ENCODE measurements at regions not wholly inside any gene's neighbourhood (a gene's known extent, or its start where the extent isn't known, plus 50 kb on each side); places are given as distances from the start of the nearest gene placed in this dataset.

DNA sequence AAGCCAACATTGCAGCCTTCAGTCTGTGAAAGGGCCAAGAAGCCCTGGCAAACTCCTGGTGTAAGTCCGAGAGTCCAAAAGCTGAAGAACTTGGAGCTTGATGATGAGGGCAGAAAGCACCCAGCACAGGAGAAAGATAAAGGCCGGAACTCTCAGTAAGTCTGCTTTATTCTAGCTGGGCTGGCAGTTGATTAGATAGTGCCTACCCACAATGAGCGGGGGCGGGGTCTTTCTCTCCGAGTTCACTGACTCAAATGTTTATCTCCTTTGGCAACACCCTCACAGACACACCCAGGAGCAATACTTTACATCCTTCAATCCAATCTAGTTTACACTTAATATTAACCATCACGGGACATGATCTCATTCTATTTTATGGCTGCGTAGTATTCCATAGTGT is 1317.1 kb downstream of the SLITRK1 start:
- no peak overlapping the region for H3K4me3 ChIP-seq (ENCODE audit: low read depth, low read length)
- TF ChIP-seq, protein P1, sequence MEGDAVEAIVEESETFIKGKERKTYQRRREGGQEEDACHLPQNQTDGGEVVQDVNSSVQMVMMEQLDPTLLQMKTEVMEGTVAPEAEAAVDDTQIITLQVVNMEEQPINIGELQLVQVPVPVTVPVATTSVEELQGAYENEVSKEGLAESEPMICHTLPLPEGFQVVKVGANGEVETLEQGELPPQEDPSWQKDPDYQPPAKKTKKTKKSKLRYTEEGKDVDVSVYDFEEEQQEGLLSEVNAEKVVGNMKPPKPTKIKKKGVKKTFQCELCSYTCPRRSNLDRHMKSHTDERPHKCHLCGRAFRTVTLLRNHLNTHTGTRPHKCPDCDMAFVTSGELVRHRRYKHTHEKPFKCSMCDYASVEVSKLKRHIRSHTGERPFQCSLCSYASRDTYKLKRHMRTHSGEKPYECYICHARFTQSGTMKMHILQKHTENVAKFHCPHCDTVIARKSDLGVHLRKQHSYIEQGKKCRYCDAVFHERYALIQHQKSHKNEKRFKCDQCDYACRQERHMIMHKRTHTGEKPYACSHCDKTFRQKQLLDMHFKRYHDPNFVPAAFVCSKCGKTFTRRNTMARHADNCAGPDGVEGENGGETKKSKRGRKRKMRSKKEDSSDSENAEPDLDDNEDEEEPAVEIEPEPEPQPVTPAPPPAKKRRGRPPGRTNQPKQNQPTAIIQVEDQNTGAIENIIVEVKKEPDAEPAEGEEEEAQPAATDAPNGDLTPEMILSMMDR (IDR thresholded peaks at IDR 0.05; ENCODE audit: low read depth, low read length): no peak

DNA sequence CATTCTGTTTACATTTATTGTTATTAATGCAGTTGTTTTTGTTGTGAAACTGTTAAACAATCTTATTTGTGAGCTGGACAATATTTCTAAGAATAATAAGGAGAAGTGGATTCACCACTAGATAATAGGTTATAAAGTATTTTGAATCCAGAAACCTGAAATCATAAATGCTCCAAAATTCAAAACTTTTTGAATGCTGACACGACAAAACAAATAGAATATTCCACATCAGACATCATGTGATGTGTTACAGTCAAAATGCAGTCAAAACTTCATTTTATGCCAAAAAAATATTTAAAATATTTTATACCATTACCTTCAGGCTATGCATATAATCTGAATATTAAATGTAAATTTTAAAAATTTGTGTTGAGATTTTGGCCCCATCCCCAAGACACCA is 1321.4 kb downstream of the SLITRK1 start:
- no peak overlapping the region for H3K4me3 ChIP-seq (ENCODE audit: low read depth, low read length)
- TF ChIP-seq, protein P1 (IDR thresholded peaks at IDR 0.05; ENCODE audit: low read depth, low read length): no peak

DNA sequence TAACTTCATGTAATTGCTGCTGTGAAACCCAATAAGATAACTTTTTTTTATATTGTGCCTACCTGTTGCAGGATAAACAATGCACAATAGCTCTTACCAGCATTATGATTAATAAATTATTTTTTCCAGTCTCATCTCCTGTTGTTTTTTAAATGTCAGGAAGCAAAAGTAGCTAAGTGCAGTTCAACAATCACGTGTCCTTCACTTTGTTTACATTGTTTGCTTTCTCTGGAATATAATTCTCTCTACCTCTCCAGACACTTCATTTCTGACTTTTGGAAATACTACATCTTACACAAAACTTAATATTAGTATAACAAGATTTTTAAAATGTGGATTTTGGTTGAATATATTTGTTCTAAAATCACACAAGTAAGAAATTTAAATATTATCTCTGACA is 1359.4 kb downstream of the SLITRK1 start:
- TF ChIP-seq, protein P1 (IDR thresholded peaks at IDR 0.05; ENCODE audit: low read depth, low read length): no peak
- H3K4me3 ChIP-seq (ENCODE audit: low read depth, low read length): no peak overlapping the region

DNA sequence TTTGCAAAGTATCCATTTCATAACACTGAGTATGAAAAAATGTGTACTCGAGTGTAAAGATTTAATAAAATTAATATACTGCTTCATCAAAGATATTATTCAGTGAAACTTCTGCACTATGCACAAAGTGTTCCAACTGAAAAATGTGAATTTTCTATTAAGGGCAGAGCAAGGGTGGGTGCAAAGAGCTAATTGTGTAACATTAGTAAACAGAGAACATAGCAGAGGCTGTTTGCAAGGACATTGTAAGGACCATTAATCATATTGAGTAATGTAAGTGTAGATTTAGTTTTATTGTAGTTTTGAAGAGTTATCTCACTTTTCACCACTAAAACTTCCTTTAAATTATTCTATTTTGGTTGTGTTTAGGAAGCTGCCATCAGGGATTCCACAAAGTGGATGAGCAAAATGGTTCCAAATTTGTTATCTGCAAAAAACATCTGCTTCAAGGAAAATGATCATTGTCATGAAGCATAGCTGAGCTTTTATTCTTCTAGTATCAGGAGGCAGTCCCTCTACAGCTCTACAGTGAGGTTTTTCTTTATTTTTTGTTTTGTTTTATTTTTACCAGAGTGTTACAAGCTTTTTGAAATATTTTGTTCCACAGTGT is 1375.4 kb downstream of the SLITRK1 start:
- TF ChIP-seq, protein P1 (IDR thresholded peaks at IDR 0.05; ENCODE audit: low read depth, low read length): no peak
- no peak overlapping the region for H3K4me3 ChIP-seq (ENCODE audit: low read depth, low read length)

DNA sequence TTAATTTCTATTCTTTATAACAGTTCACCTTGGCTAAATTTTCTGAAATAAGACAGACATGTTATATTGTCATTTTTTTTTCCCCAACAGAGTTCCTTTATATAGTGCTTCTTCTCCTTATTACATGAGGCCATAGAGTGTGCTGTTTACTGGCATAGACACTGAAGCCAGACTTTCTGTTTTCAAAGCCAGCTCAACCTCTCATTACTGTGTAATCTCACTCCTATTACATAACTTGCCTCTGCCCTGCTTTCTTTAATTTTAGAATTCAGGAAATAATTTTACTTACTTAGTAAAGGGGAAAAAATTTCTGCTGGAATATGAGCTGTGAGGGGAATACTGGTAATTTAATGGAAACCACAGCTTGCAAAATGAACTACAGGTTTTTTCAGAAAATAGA is 1380.4 kb downstream of the SLITRK1 start:
- no peak overlapping the region for H3K4me3 ChIP-seq (ENCODE audit: low read depth, low read length)
- TF ChIP-seq, protein P1 (IDR thresholded peaks at IDR 0.05; ENCODE audit: low read depth, low read length): no peak

DNA sequence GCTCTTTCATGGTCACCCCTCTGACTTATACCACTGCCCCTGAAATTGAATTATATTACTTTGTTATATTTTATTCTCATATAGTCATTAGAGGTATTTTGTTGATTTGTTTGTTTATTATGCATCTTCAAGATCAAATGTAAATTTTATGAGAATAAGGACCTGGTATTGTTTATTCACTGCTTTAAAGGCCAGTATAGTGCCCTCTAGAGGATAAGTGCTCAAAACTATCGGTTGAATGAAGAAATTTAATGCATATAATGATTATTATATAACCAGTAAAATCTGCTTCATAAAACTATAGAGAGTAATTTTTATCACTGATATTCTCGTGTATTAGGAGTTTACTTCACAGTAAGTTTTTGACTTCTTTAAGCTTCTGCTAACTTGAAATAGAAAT is 1401.9 kb downstream of the SLITRK1 start:
- no peak overlapping the region for H3K4me3 ChIP-seq (ENCODE audit: low read depth, low read length)
- TF ChIP-seq, protein P1 (IDR thresholded peaks at IDR 0.05; ENCODE audit: low read depth, low read length): no peak

DNA sequence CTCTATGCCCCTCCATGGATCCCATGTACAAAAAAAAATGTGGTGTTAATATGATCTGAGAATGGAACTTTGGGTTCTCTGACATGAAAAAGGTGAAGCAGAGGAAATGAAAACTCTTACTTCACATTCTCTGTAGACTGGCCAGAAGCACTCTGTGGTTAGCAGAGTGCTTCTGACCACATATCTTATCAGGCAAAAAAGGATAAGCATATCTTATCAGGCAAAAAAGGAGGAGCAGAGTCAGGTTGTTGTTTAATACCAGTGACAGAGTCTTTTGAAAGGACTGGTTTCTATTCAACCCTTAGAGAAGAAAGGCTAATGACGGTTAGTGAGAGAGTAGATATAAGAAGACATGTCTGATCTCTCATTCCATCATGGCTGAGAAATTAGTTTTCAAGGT is 1404.8 kb downstream of the SLITRK1 start:
- H3K4me3 ChIP-seq (ENCODE audit: low read depth, low read length): no peak overlapping the region
- TF ChIP-seq, protein P1 (IDR thresholded peaks at IDR 0.05; ENCODE audit: low read depth, low read length): no peak

Measured in WI38 (cell line).